ENCODE measurements at regions not wholly inside any gene's neighbourhood (a gene's known extent, or its start where the extent isn't known, plus 50 kb on each side); places are given as distances from the start of the nearest gene placed in this dataset.

DNA sequence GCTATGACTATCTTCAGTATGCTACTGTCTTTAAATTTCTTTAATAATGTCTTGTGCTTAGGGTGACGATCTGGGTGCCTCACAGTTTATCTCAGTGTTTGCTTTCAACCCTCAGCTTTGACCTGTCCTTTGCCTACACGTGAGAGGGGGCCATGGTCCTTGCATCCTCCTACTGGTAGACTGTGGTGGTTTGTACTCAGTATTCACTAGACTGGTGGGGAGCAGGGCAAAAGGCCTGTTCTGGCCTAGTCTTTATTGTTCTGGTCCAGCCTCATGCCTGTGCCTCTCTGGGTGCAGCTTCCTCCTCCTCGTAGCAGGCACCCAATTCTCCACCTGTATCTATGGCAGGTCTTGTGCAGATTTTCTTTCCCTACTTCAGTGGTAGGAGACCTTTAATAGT lies 354.9 kb downstream of the CD109 start:
- TF ChIP-seq POLR2A (IDR thresholded peaks at IDR 0.05) (no peak), POLR2AphosphoS5 (IDR thresholded peaks at IDR 0.05) (no peak), EP300 (IDR thresholded peaks at IDR 0.05) (no peak)
- TF ChIP-seq, protein P1, sequence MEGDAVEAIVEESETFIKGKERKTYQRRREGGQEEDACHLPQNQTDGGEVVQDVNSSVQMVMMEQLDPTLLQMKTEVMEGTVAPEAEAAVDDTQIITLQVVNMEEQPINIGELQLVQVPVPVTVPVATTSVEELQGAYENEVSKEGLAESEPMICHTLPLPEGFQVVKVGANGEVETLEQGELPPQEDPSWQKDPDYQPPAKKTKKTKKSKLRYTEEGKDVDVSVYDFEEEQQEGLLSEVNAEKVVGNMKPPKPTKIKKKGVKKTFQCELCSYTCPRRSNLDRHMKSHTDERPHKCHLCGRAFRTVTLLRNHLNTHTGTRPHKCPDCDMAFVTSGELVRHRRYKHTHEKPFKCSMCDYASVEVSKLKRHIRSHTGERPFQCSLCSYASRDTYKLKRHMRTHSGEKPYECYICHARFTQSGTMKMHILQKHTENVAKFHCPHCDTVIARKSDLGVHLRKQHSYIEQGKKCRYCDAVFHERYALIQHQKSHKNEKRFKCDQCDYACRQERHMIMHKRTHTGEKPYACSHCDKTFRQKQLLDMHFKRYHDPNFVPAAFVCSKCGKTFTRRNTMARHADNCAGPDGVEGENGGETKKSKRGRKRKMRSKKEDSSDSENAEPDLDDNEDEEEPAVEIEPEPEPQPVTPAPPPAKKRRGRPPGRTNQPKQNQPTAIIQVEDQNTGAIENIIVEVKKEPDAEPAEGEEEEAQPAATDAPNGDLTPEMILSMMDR (IDR thresholded peaks at IDR 0.05) = no peak

Data from upper lobe of left lung (tissue), 4 donors.